Activated CD4-positive, alpha-beta T cell treated with anti-CD3 and anti-CD28 coated beads for 24 hours (primary cell): ENCODE measurements at regions not wholly inside any gene's neighbourhood (a gene's known extent, or its start where the extent isn't known, plus 50 kb on each side); places are given as distances from the start of the nearest gene placed in this dataset.

ENCODE experiments used
- DNase-seq, 2 donors: peaks; one replicate each; pipeline ENCODE4 v3.0.0-alpha.2; 2020; ENCODE audit warnings: low read depth in 2 of 2

- DNase-seq, result no peak
These were observed 158.4 kb downstream of the ANKRD60 start for GRCh38 chr20:58069796-58070663.

GRCh38 chr20:58069207-58069606 lies 159.2 kb downstream of the ANKRD60 start:
- DNase-seq, result no peak

GRCh38 chr20:58065508-58066361 lies 162.7 kb downstream of the ANKRD60 start:
- DNase-seq, result no peak

GRCh38 chr20:58064411-58065010 lies 163.9 kb downstream of the ANKRD60 start:
- DNase-seq, result no peak

- DNase-seq, result no peak
These were observed 169.3 kb downstream of the ANKRD60 start for GRCh38 chr20:58059260-58059544.

- DNase-seq, result no peak
These were observed 169.8 kb downstream of the ANKRD60 start for GRCh38 chr20:58058421-58059259.

GRCh38 chr20:58056921-58057686 lies 171.3 kb downstream of the ANKRD60 start:
- no peak for DNase-seq

GRCh38 chr20:58056021-58056591 lies 172.3 kb downstream of the ANKRD60 start:
- DNase-seq, result no peak

- DNase-seq, result no peak
These were observed 173.6 kb downstream of the ANKRD60 start for GRCh38 chr20:58054780-58055373.

GRCh38 chr20:58054082-58054779 lies 174.2 kb downstream of the ANKRD60 start:
- no peak for DNase-seq

- no peak for DNase-seq
These were observed 174.9 kb downstream of the ANKRD60 start for GRCh38 chr20:58053391-58054055.

- DNase-seq, result no peak
These were observed 177.1 kb downstream of the ANKRD60 start for GRCh38 chr20:58051367-58051766.

- no peak for DNase-seq
These were observed 180.3 kb downstream of the ANKRD60 start for GRCh38 chr20:58048096-58048702.

- DNase-seq, result no peak
These were observed 182.1 kb downstream of the ANKRD60 start for GRCh38 chr20:58046311-58046710.

GRCh38 chr20:58045579-58045978 lies 182.9 kb downstream of the ANKRD60 start:
- no peak for DNase-seq

- DNase-seq, result no peak
These were observed 183.4 kb downstream of the ANKRD60 start for GRCh38 chr20:58044931-58045555.

GRCh38 chr20:58044286-58044685 lies 184.2 kb downstream of the ANKRD60 start:
- no peak for DNase-seq
